ENCODE measurements at regions not wholly inside any gene's neighbourhood (a gene's known extent, or its start where the extent isn't known, plus 50 kb on each side); places are given as distances from the start of the nearest gene placed in this dataset.

DNA sequence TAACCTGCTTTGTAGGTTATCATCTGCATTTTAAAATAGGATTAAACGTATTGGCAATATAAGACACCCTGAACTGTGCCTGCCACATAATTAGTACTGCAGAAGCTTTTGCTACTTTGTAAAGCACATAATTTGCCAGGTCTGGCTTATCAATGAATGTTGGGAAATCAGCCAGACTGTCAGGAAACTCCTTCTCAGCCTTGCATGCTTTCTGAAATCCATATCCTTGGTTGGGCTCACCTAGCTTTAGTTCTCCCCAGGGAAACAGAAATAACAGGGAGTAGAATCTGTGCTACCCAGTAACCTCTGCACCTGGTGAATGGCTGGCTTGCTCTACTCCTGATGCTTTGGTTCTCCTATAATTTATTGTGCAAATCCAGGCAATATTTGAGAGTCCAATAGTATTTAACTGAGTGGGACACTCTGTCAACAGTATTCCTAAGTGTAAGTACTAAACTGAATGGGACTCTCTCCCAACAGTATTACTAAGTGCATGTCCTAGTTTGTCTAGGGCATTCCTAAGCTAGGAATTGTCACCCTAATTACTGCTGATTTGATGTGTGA is 354.5 kb downstream of the WDR72 start:
- in situ Hi-C loops (cut with HindIII; ENCODE audit: low sequenced_read_pairs) = no loop called here
- no peak for DNase-seq (ENCODE audit: low read depth, low spot score)
- H3K4me3 ChIP-seq (ENCODE audit: low read depth, low read length) = no peak overlapping the region
- TF ChIP-seq, protein P1, sequence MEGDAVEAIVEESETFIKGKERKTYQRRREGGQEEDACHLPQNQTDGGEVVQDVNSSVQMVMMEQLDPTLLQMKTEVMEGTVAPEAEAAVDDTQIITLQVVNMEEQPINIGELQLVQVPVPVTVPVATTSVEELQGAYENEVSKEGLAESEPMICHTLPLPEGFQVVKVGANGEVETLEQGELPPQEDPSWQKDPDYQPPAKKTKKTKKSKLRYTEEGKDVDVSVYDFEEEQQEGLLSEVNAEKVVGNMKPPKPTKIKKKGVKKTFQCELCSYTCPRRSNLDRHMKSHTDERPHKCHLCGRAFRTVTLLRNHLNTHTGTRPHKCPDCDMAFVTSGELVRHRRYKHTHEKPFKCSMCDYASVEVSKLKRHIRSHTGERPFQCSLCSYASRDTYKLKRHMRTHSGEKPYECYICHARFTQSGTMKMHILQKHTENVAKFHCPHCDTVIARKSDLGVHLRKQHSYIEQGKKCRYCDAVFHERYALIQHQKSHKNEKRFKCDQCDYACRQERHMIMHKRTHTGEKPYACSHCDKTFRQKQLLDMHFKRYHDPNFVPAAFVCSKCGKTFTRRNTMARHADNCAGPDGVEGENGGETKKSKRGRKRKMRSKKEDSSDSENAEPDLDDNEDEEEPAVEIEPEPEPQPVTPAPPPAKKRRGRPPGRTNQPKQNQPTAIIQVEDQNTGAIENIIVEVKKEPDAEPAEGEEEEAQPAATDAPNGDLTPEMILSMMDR (IDR thresholded peaks at IDR 0.05; ENCODE audit: low read depth, low read length) = no peak

DNA sequence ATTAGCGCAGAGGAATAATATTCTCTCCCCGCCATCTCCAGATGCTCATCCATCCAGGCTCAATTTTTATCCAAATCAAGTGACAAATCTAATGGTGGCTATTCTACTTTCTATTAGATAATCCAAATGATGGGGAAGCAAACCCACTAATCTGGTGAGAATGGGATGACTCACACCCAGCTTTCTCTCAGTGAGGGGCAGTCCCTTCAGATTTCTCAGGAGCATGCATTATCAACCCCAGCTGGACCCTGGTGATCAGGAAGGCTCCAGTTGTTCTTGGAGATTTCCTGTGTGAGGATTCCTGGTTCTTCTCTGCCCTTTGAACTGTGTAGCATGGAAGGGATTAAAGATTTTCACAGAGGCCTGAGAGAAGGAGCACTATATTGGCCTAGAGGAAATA is 358.0 kb downstream of the WDR72 start:
- H3K4me3 ChIP-seq (ENCODE audit: low read depth, low read length) = no peak overlapping the region
- in situ Hi-C loops (cut with HindIII; ENCODE audit: low sequenced_read_pairs) = no loop called here
- TF ChIP-seq, protein P1 (IDR thresholded peaks at IDR 0.05; ENCODE audit: low read depth, low read length) = no peak
- no peak for DNase-seq (ENCODE audit: low read depth, low spot score)

DNA sequence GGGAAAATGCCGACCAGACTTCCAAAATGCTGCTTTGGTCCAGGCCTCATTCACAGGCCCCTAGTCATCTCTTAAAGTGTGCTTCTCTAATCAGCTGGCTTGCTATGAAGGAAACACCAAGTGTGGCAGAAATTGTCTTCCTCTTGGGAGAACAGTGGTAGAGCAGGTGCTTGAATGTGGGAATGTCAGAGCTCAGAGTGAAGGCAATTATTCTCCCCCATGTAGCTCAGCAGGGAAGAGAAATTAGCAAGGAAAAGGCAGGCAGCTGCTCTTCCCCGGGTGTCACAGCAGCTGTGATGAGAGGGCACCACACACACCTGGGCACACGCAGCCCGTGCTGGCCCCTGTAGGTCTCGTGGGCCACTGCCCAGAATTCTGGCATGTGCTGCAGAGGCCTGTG is 358.5 kb downstream of the WDR72 start:
- in situ Hi-C loops (cut with HindIII; ENCODE audit: low sequenced_read_pairs) = no loop called here
- TF ChIP-seq, protein P1 (IDR thresholded peaks at IDR 0.05; ENCODE audit: low read depth, low read length) = no peak

DNA sequence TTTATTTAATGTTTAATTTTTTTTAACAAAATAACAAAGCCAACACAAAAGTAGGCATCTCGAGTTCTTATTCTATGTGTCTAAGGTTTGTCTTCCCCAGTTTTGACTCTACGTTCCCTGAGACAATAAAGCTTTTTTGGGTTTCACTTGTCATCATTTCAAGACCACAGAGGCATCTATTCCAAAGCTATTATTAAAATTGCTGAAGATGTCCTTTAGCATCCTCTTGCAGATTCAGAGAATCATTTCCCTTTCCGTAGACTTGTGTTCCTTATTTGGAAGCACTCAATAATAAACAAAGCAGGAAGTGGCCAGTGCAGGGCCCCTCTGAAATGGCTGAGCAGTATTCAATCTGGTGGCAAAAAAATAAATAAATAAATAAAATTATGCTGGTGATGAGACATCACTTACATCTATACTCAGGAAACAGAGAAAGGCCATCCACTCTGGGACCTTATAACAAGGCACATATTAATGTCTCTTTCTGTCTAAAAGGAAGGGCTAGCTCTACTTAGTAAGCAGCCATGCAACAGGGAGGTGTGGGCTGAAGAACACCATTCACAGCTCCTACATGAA is 362.3 kb downstream of the WDR72 start:
- TF ChIP-seq, protein P1 (IDR thresholded peaks at IDR 0.05; ENCODE audit: low read depth, low read length) = no peak
- in situ Hi-C loops (cut with HindIII; ENCODE audit: low sequenced_read_pairs) = no loop called here
- DNase-seq (ENCODE audit: low read depth, low spot score) = no peak
- H3K4me3 ChIP-seq (ENCODE audit: low read depth, low read length) = no peak overlapping the region

More for the DNA sequence above, 358.5 kb downstream of the WDR72 start:
- H3K4me3 ChIP-seq (ENCODE audit: low read depth, low read length) = no peak overlapping the region
- no peak for DNase-seq (ENCODE audit: low read depth, low spot score)

DNA sequence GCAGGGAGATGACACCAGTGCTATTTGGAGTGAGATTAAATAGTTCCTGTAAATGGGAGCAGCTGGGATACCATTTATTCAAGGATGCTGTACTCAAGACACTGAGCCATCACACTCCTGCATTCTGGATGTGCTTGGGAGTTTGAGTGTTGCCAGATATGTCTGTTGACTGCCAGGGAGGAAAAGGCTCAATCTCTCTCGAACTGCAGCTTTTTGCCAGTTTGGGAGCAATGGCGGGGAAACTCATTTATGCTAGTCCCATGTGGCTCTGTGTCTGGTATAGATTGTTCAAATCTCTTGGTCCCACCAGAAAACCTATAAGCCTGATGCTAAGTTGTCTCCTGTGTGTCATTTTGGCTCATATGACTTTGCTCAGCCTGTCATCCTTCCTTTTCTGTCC is 363.6 kb downstream of the WDR72 start:
- in situ Hi-C loops (cut with HindIII; ENCODE audit: low sequenced_read_pairs) = no loop called here
- H3K4me3 ChIP-seq (ENCODE audit: low read depth, low read length) = no peak overlapping the region
- DNase-seq (ENCODE audit: low read depth, low spot score) = no peak
- TF ChIP-seq, protein P1 (IDR thresholded peaks at IDR 0.05; ENCODE audit: low read depth, low read length) = no peak

DNA sequence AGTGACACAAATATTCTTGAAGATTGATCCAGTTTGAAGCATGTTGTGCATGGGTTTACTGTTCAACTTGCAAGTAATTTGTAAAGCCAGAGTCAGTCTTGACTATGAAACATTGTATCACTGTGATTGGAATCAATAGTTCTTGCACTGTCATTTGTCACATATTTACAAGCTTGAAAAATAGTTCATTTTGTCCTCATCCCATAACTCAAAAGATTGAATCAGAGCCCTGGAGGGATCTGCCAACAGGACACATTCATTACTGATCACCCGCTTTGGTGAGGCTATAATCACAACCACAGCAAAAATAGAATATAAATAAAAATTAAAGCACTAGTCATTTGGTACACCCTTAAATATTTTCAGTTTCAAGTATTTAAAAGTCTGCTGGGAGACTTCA is 368.9 kb downstream of the WDR72 start:
- in situ Hi-C loops (cut with HindIII; ENCODE audit: low sequenced_read_pairs) = no loop called here
- DNase-seq (ENCODE audit: low read depth, low spot score) = no peak
- TF ChIP-seq, protein P1 (IDR thresholded peaks at IDR 0.05; ENCODE audit: low read depth, low read length) = no peak
- H3K4me3 ChIP-seq (ENCODE audit: low read depth, low read length) = no peak overlapping the region

Measured in astrocyte of the spinal cord (primary cell).